ENCODE measurements at regions not wholly inside any gene's neighbourhood (a gene's known extent, or its start where the extent isn't known, plus 50 kb on each side); places are given as distances from the start of the nearest gene placed in this dataset.

GRCh38 chr9:27719711-27720110 lies 146.4 kb upstream of the C9orf72 start:
- TF ChIP-seq CTCF (IDR thresholded peaks at IDR 0.05) (no peak), POLR2AphosphoS5 (IDR thresholded peaks at IDR 0.05) (no peak)

Data from prostate gland (tissue), 2 donors.